Fibroblast of lung (primary cell): ENCODE measurements at regions not wholly inside any gene's neighbourhood (a gene's known extent, or its start where the extent isn't known, plus 50 kb on each side); places are given as distances from the start of the nearest gene placed in this dataset.
"Not testable (repeated sequence)": the region's sequence is repeated elsewhere in the genome, so short reads cannot be mapped to it uniquely, and the experiment has no call there.

Source experiments
- DNase-seq, 2 donors: peaks; one replicate each; pipeline versions ENCODE4 v3.0.0 to v3.0.0-alpha.2; 2010; ENCODE audit warnings: low read depth in 2 of 2
- H2AFZ ChIP-seq: 2 replicates; pipeline ENCODE4 v1.5.1; 2012; ENCODE audit warnings: low read length, control low read depth, inconsistent platforms
- H3K27ac ChIP-seq: 2 replicates; pipeline ENCODE4 v1.5.1; 2011; ENCODE audit warnings: low read length, control low read depth; ENCODE audit not compliant: insufficient read depth
- H3K27me3 ChIP-seq: 2 replicates; pipeline ENCODE4 v1.5.1; 2011; ENCODE audit warnings: mild to moderate bottlenecking, low read length; ENCODE audit not compliant: control insufficient read depth, insufficient read depth
- H3K36me3 ChIP-seq: 2 replicates; pipeline ENCODE4 v1.5.1; 2011; ENCODE audit warnings: low read length; ENCODE audit not compliant: control insufficient read depth, insufficient read depth
- H3K4me1 ChIP-seq: 2 replicates; pipeline ENCODE4 v1.5.1; 2011; ENCODE audit warnings: low read length; ENCODE audit not compliant: control insufficient read depth, insufficient read depth; ENCODE audit errors: extremely low read depth
- H3K4me2 ChIP-seq: 2 replicates; pipeline ENCODE4 v1.5.1; 2011; ENCODE audit warnings: low read length, control low read depth; ENCODE audit not compliant: insufficient read depth; ENCODE audit errors: extremely low read depth
- H3K4me3 ChIP-seq, 4 experiments: fragments of 200-600 bp in 1 of 4; sonication (generic) in 1 of 4; replicated peaks in 1 of 4; 2 replicates each; pipeline ENCODE4 v1.5.1; 2011 to 2016; ENCODE audit warnings: low read length in 4 of 4, low read depth in 3 of 4, mild to moderate bottlenecking in 3 of 4, control low read depth in 2 of 4, inconsistent platforms in 1 of 4, mixed read lengths in 1 of 4; ENCODE audit not compliant: insufficient read depth in 1 of 4; ENCODE audit errors: control extremely low read depth in 1 of 4
- H3K79me2 ChIP-seq: 2 replicates; pipeline ENCODE4 v1.5.1; 2012; ENCODE audit warnings: mild to moderate bottlenecking, low read length, inconsistent platforms; ENCODE audit not compliant: control insufficient read depth, insufficient read depth
- H3K9ac ChIP-seq: 2 replicates; pipeline ENCODE4 v1.5.1; 2011; ENCODE audit warnings: mild to moderate bottlenecking, low read length, control low read depth; ENCODE audit not compliant: insufficient read depth
- H3K9me3 ChIP-seq: 2 replicates; pipeline ENCODE4 v1.5.1; 2012; ENCODE audit warnings: low read depth, low read length; ENCODE audit not compliant: control insufficient read depth, insufficient read depth
- H4K20me1 ChIP-seq: 2 replicates; pipeline ENCODE4 v1.5.1; 2011; ENCODE audit warnings: low read length; ENCODE audit not compliant: control insufficient read depth, insufficient read depth; ENCODE audit errors: extremely low read depth
- EZH2 ChIP-seq: IDR thresholded peaks from 2 replicates; pipeline ENCODE4 v1.5.1; 2012; ENCODE audit warnings: low read length, control low read depth, mild to moderate bottlenecking; ENCODE audit errors: missing control alignments
- TF ChIP-seq, protein P1 (sequence below), 2 donors: IDR thresholded peaks in 1 of 2; conservative IDR thresholded peaks in 1 of 2; 1 replicate in 1 of 2; 2 replicates in 1 of 2; pipeline ENCODE4 v1.5.1; 2011 to 2012; ENCODE audit warnings: low read length in 2 of 2, control low read depth in 1 of 2, inconsistent platforms in 1 of 2, low read depth in 1 of 2, mild to moderate bottlenecking in 1 of 2

DNA sequence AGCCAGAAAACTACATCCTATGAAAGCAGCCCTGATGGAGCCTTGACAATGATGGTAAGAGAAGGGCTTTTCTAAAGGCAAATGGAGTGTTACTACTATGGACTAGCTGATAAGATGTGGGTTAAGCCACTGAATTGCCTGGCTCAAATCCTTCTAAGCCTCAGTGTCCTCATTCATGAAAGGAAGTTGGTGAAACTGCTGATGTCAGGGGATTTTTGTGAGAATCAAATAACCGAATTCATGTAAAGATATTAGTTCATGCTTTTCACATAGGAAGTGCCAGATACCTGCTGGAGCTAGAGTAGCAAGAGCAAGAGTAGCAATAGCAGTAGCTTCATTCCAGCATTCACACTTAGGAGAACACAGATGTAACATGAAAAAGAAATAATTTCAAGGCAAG is 417.0 kb downstream of the METTL4 start:
- Histone ChIP-seq H3K4me1 (no peaks in the 10 kb centered on the region), H3K27ac (no peak overlapping the region), H3K27me3 (no peaks in the 10 kb centered on the region), H3K4me2 (no peak overlapping the region), H3K9me3 (no peaks in the 10 kb centered on the region), H4K20me1 (no peaks in the 10 kb centered on the region), H3K79me2 (no peaks in the 10 kb centered on the region), H3K9ac (no peak overlapping the region), H3K36me3 (no peaks in the 10 kb centered on the region), H2AFZ (no peak overlapping the region), H3K4me3 (no peak overlapping the region)
- TF ChIP-seq EZH2 = no peak
- TF ChIP-seq, protein P1, sequence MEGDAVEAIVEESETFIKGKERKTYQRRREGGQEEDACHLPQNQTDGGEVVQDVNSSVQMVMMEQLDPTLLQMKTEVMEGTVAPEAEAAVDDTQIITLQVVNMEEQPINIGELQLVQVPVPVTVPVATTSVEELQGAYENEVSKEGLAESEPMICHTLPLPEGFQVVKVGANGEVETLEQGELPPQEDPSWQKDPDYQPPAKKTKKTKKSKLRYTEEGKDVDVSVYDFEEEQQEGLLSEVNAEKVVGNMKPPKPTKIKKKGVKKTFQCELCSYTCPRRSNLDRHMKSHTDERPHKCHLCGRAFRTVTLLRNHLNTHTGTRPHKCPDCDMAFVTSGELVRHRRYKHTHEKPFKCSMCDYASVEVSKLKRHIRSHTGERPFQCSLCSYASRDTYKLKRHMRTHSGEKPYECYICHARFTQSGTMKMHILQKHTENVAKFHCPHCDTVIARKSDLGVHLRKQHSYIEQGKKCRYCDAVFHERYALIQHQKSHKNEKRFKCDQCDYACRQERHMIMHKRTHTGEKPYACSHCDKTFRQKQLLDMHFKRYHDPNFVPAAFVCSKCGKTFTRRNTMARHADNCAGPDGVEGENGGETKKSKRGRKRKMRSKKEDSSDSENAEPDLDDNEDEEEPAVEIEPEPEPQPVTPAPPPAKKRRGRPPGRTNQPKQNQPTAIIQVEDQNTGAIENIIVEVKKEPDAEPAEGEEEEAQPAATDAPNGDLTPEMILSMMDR (conservative IDR thresholded peaks at IDR 0.05 in 1 of 2, IDR thresholded peaks at IDR 0.05 in 1 of 2; ENCODE audit: low read depth in 1 of 2, low read length in 2 of 2) = no peak
- no peak for DNase-seq

DNA sequence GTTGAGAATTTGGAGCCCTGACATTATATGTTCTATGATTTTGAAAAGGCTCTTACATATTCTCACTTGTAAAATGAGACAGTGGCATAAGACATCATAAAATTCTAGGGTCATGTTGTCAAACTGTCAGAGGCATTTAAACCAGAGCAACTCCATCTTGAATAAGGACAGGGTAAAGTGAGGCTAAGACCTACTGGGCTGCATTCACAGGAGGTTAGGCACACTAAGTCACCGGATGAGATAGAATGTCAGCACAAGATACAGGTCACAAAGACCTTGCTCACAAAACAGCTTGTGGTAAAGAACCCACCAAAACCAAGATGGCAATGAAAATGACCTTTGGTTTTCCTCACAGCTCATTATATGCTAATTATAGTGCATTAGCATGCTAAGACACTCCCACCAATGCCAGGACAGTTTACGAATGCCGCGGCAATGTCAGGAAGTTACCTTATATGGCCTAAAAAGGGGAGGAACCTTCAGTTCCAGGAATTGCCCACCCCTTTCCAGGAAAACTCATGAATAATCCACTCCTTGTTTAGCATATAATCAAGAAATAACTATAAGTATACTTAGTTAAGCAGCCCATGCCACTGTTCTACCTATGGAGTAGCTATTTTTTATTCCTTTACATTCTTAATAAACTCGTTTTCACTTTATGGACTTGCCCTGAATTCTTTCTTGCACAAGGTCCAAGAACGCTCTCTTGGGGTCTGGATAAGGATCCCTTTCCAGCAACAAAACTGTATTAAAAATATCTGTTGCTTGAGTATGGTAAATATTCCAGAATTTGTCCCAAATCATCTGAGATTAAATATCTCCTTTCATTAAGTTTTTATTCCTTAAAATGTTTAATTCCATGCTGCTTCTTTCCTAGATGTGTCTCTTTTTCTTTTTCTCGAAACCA is 406.4 kb downstream of the METTL4 start:
- Histone ChIP-seq H3K9ac (no peak overlapping the region), H2AFZ (no peak overlapping the region), H4K20me1 (no peaks in the 10 kb centered on the region), H3K27ac (no peak overlapping the region), H3K27me3 (no peaks in the 10 kb centered on the region), H3K79me2 (no peaks in the 10 kb centered on the region), H3K36me3 (no peaks in the 10 kb centered on the region), H3K4me2 (no peak overlapping the region), H3K4me3 (no peak overlapping the region), H3K9me3 (no peaks in the 10 kb centered on the region), H3K4me1 (no peaks in the 10 kb centered on the region)
- TF ChIP-seq, protein P1 (conservative IDR thresholded peaks at IDR 0.05 in 1 of 2, IDR thresholded peaks at IDR 0.05 in 1 of 2; ENCODE audit: low read depth in 1 of 2, low read length in 2 of 2) = no peak
- no peak for TF ChIP-seq EZH2
- DNase-seq = no peak

DNA sequence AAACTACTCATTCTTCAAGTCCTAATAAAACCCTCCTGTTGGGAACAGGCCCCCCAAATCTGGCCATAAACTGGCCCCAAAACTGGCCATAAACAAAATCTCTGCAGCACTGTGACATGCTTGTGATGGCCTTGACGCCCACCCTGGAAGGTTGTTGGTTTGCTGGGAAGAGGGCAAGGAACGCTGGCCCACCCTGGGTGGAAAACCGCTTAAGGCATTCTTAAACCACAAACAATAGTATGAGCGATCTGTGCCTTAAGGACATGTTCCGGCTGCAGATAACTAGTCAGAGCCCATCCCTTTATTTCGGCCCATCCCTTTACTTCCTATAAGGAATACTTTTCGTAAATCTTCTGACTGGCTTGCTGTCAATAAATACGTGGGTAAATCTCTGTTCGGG is 404.4 kb downstream of the METTL4 start:
- H3K9me3 ChIP-seq, H3K79me2 ChIP-seq, H2AFZ ChIP-seq, H3K9ac ChIP-seq, H3K36me3 ChIP-seq, H3K27me3 ChIP-seq, H3K4me2 ChIP-seq, H4K20me1 ChIP-seq, H3K4me3 ChIP-seq, DNase-seq, H3K27ac ChIP-seq, H3K4me1 ChIP-seq: not testable (repeated sequence)
